Hepatocyte (in vitro differentiated cells): ENCODE measurements at regions not wholly inside any gene's neighbourhood (a gene's known extent, or its start where the extent isn't known, plus 50 kb on each side); places are given as distances from the start of the nearest gene placed in this dataset.

Experiments
- DNase-seq: peaks from one replicate; pipeline ENCODE4 v3.0.0-alpha.2; 2016; ENCODE audit warnings: low spot score
- H2AFZ ChIP-seq: fragments of 200-600 bp; sonication (generic); 2 replicates; pipeline ENCODE4 v1.6.0; 2016; ENCODE audit warnings: antibody characterized with exemption, mild to moderate bottlenecking
- H3K27ac ChIP-seq: fragments of 200-600 bp; sonication (generic); 2 replicates; pipeline ENCODE4 v1.5.1; 2016; ENCODE audit warnings: mild to moderate bottlenecking
- H3K27me3 ChIP-seq: fragments of 200-600 bp; sonication (generic); 2 replicates; pipeline ENCODE4 v1.6.1; 2016
- H3K36me3 ChIP-seq: fragments of 200-600 bp; sonication (generic); replicated peaks from 2 replicates; pipeline ENCODE4 v1.5.1; 2016; ENCODE audit warnings: low read depth; ENCODE audit not compliant: insufficient read depth
- H3K4me1 ChIP-seq: fragments of 200-600 bp; sonication (generic); 2 replicates; pipeline ENCODE4 v1.5.1; 2016; ENCODE audit warnings: mild to moderate bottlenecking, moderate library complexity; ENCODE audit not compliant: insufficient read depth
- H3K4me2 ChIP-seq: fragments of 200-600 bp; sonication (generic); 2 replicates; pipeline ENCODE4 v1.6.0; 2016
- H3K4me3 ChIP-seq: fragments of 200-600 bp; sonication (generic); 2 replicates; pipeline ENCODE4 v1.5.1; 2016; ENCODE audit warnings: mild to moderate bottlenecking
- H3K79me2 ChIP-seq: fragments of 200-600 bp; sonication (generic); 2 replicates; pipeline ENCODE4 v1.6.0; 2017; ENCODE audit warnings: mild to moderate bottlenecking
- H3K9me2 ChIP-seq: fragments of 200-600 bp; sonication (generic); replicated peaks from 2 replicates; pipeline ENCODE4 v1.6.0; 2017; ENCODE audit warnings: mild to moderate bottlenecking; ENCODE audit not compliant: insufficient read depth
- H3K9me3 ChIP-seq: fragments of 200-600 bp; sonication (generic); 2 replicates; pipeline ENCODE4 v1.5.1; 2016; ENCODE audit warnings: low read depth, mild to moderate bottlenecking
- H4K20me1 ChIP-seq: fragments of 200-600 bp; sonication (generic); 2 replicates; pipeline ENCODE4 v1.6.0; 2016; ENCODE audit warnings: mild to moderate bottlenecking; ENCODE audit not compliant: insufficient read depth, poor library complexity, severe bottlenecking
- CTCF ChIP-seq: fragments of 200-600 bp; sonication (generic); IDR thresholded peaks from 2 replicates; pipeline ENCODE4 v1.5.1; 2016; ENCODE audit warnings: antibody characterized with exemption, mild to moderate bottlenecking; ENCODE audit not compliant: poor library complexity
- EZH2 ChIP-seq: fragments of 200-600 bp; sonication (generic); IDR thresholded peaks from 2 replicates; pipeline ENCODE4 v1.6.1; 2016; ENCODE audit warnings: antibody characterized with exemption, mild to moderate bottlenecking, borderline replicate concordance
- EZH2phosphoT487 ChIP-seq: fragments of 200-600 bp; sonication (generic); IDR thresholded peaks from one replicate; pipeline ENCODE4 v1.6.1; 2018; ENCODE audit warnings: antibody characterized with exemption, mild to moderate bottlenecking, low read depth, moderate library complexity; ENCODE audit not compliant: unreplicated experiment, severe bottlenecking
- WGBS: methylation state at CpG from one replicate; pipeline ENCODE4 v1.1.6; 2016; ENCODE audit warnings: low lambda C conversion rate; ENCODE audit errors: missing lambda C conversion rate; 5-methylcytosine and 5-hydroxymethylcytosine counted together

GRCh38 chr4:186481998-186482790 is 73.2 kb downstream of the MTNR1A start:
- no peak overlapping the region for H3K27ac ChIP-seq
- no peak overlapping the region for H2AFZ ChIP-seq
- H3K4me2 ChIP-seq, result no peak overlapping the region
- H3K4me3 ChIP-seq, result no peak overlapping the region
- 80% methylated on average over 12 of the region's 12 CpGs for WGBS
- H3K9me3 ChIP-seq, result no peaks in the 10 kb centered on the region
- H3K9me2 ChIP-seq, result no peaks in the 10 kb centered on the region
- H4K20me1 ChIP-seq, result no peaks in the 10 kb centered on the region
- no peaks in the 10 kb centered on the region for H3K27me3 ChIP-seq
- DNase-seq, result no peak
- H3K79me2 ChIP-seq, result no peaks in the 10 kb centered on the region
- TF ChIP-seq EZH2 (no peak), CTCF (no peak)
- no peaks in the 10 kb centered on the region for H3K4me1 ChIP-seq
- no peaks in the 10 kb centered on the region for H3K36me3 ChIP-seq

DNA sequence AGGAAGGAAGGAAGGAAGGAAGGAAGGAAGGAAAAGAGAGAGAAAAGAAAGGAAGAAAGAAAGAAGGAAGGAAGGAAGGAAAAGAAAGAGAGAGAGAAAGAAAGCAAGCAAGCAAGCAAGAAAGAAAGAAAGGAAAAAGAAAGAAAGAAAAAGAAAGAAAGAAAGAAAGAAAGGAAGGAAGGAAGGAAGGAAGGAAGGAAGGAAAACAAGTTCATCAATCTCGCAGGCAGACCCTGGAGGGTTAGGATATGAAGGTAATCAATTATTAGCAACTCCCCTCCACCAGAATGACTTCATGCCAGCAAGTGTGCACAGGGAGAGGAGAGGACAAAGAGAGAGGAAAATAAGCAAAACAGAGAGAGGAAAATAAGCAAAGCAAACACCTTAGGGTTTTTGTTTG is 80.2 kb downstream of the MTNR1A start:
- H4K20me1 ChIP-seq, result no peaks in the 10 kb centered on the region

DNA sequence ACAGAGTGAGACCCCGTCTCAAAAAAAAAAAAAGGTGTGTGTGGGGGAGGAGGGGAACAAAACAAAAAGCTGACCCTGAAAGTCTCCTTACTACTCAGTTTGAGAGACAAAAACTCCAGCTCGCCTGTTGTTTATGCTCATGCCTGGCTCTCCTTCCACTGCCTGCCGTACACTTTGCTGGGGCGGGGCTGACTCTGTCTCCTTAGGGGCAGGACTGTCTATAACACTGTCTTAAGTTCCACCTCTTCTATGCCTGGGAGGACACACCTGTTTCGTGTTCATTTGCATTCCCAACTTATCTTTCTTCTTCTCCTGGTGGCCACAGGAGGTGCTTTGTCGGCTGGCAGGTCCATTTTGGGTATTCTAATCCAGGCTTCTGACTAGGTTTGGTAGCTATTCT is 81.4 kb downstream of the MTNR1A start:
- Histone ChIP-seq H3K9me2 (no peaks in the 10 kb centered on the region), H3K27ac (no peak overlapping the region), H3K4me3 (no peak overlapping the region), H3K4me1 (no peaks in the 10 kb centered on the region), H3K4me2 (no peak overlapping the region), H3K79me2 (no peaks in the 10 kb centered on the region), H3K9me3 (no peaks in the 10 kb centered on the region), H3K27me3 (no peaks in the 10 kb centered on the region), H4K20me1 (no peaks in the 10 kb centered on the region), H3K36me3 (no peaks in the 10 kb centered on the region), H2AFZ (no peak overlapping the region)
- DNase-seq, result no peak
- WGBS, result 62% methylated on average over 6 of the region's 6 CpGs
- TF ChIP-seq EZH2 (no peak), CTCF (no peak), EZH2phosphoT487 (no peak)

More for the DNA sequence above, 80.2 kb downstream of the MTNR1A start:
- Histone ChIP-seq H3K4me3 (no peak overlapping the region), H2AFZ (no peak overlapping the region), H3K27ac (no peak overlapping the region), H3K79me2 (no peaks in the 10 kb centered on the region), H3K36me3 (no peaks in the 10 kb centered on the region), H3K9me2 (no peaks in the 10 kb centered on the region), H3K9me3 (no peaks in the 10 kb centered on the region), H3K4me2 (no peak overlapping the region), H3K27me3 (no peaks in the 10 kb centered on the region), H3K4me1 (no peaks in the 10 kb centered on the region)
- TF ChIP-seq EZH2phosphoT487, result no peak
- TF ChIP-seq EZH2, result no peak
- no peak for TF ChIP-seq CTCF
- 100% methylated on average over 1 of the region's 1 CpG for WGBS
- DNase-seq, result no peak
